GM18873 (cell line): ENCODE measurements at regions not wholly inside any gene's neighbourhood (a gene's known extent, or its start where the extent isn't known, plus 50 kb on each side); places are given as distances from the start of the nearest gene placed in this dataset.

Experiments
- ATAC-seq: cut with Tn5 transposase; IDR thresholded peaks from one replicate; pipeline ENCODE4 v1.9.1; 2021; ENCODE audit warnings: mild to moderate bottlenecking, moderate library complexity, moderate number of reproducible peaks; ENCODE audit not compliant: unreplicated experiment, low FRiP score

- ATAC-seq = no peak
Measured at GRCh38 chr5:71862507-71863060, 143.5 kb downstream of the CARTPT start.

GRCh38 chr5:71864730-71865601, 145.9 kb downstream of the CARTPT start:
- no peak for ATAC-seq

- ATAC-seq = no peak
Measured at GRCh38 chr5:71865665-71866320, 146.7 kb downstream of the CARTPT start.

GRCh38 chr5:71872311-71872864, 153.3 kb downstream of the CARTPT start:
- ATAC-seq = no peak

- no peak for ATAC-seq
Measured at GRCh38 chr5:71873191-71873591, 154.1 kb downstream of the CARTPT start.

GRCh38 chr5:71874521-71874920, 155.4 kb downstream of the CARTPT start:
- no peak for ATAC-seq

- no peak for ATAC-seq
Measured at GRCh38 chr5:71877511-71877910, 158.4 kb downstream of the CARTPT start.

- no peak for ATAC-seq
Measured at GRCh38 chr5:71880536-71880935, 161.5 kb downstream of the CARTPT start.

GRCh38 chr5:71882826-71883741, 164.0 kb downstream of the CARTPT start:
- no peak for ATAC-seq

- ATAC-seq = no peak
Measured at GRCh38 chr5:71883742-71884103, 164.6 kb downstream of the CARTPT start.

GRCh38 chr5:71884926-71885325, 165.9 kb downstream of the CARTPT start:
- ATAC-seq = no peak

GRCh38 chr5:71886406-71886805, 167.3 kb downstream of the CARTPT start:
- no peak for ATAC-seq

- peak; percentile 96 for ATAC-seq
Measured at GRCh38 chr5:71887680-71888079, 168.6 kb downstream of the CARTPT start.

GRCh38 chr5:71891406-71891805, 172.3 kb downstream of the CARTPT start:
- ATAC-seq = no peak

GRCh38 chr5:71891856-71892255, 172.8 kb downstream of the CARTPT start:
- ATAC-seq = no peak

- ATAC-seq = no peak
Measured at GRCh38 chr5:71892641-71893365, 173.7 kb downstream of the CARTPT start.

GRCh38 chr5:71893451-71893850, 174.4 kb downstream of the CARTPT start:
- no peak for ATAC-seq

- ATAC-seq = no peak
Measured at GRCh38 chr5:71894091-71894490, 175.0 kb downstream of the CARTPT start.

- ATAC-seq = no peak
Measured at GRCh38 chr5:71895546-71895945, 176.5 kb downstream of the CARTPT start.
